NCI-H69 (cell line): ENCODE measurements at regions not wholly inside any gene's neighbourhood (a gene's known extent, or its start where the extent isn't known, plus 50 kb on each side); places are given as distances from the start of the nearest gene placed in this dataset.

Experiments used
- DNase-seq: peaks from one replicate; lab custom pipeline; 2025; lab: John Stamatoyannopoulos, UW

DNA sequence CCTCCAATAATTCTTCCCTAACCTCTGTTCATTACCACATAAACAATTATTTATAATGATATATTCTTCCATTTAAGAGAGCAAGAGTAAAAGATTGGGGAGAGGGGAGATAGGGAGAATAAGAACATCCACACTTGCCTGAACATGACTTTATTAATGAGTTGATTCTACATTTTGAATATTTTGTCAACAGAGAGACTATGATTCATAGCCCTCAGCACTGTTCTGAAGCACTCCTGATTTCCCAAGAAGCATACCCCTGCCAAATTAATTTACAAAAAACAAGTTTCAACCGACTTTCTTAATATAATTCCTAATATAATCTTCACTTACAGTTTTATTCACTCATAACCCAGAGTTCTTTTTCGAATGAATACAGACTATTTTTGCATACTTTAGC is 828.8 kb downstream of the ROBO2 start:
- DNase-seq = no peak

GRCh38 chr3:77869423-77869822 is 829.5 kb downstream of the ROBO2 start:
- DNase-seq = no peak

- DNase-seq = peak; percentile 24
Observed at GRCh38 chr3:77871436-77871835, 831.5 kb downstream of the ROBO2 start.

GRCh38 chr3:77873598-77873997 is 833.7 kb downstream of the ROBO2 start:
- no peak for DNase-seq

DNA sequence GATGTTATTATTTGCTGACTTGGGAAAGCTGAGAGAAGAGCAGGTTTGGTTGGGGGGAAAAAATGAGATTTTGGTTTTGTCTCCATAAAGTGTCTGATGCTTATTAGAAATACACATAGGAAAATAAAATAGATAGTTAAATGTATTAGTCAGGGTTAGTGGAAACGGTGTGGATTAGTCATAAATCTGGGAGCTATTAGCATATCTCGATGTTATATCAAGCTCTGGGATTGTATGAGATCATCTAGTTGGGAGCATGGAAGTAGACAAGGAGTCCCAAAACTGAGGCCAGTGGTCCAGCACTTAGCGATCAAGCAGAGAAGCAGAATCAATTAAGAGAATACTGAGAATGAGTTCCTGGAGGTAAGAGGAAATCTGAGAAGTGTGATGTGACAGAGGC is 845.5 kb downstream of the ROBO2 start:
- DNase-seq = no peak

DNA sequence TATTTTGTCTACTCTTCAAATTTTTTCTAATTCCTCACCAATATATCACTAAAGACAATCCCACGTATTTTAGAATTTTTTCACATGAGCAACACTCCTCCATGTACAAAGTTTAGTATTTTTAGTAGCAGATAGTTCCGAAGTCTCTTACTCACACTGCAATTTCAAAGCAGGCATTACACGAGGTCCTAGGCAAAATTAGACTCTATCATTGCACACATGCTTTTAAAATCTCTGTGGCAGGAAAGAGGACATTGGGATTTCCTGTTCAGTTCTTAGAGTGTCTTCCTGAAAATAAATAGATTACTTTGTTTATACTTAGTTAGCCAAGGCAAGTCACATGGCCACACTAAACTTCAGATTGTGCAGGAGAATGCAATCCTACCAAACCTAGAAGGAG is 847.7 kb downstream of the ROBO2 start:
- no peak for DNase-seq

DNA sequence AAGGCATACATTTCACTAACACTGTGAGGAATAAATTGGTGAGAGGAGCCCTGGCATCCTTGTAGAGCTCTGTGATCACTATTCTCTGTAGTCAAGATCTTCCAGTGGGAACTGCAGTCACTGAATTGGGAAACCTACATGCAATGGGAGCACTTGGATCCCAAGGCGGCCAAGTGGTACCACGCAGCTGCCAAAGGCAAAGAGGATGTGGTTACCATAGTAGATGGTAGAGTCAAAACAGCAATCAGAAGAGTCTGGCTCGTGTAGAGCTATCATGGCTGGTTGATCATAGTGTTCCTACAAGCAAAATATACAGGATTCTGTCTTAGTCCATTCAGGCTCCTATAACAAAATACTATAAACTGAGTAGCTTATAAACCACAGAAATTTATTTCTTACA is 849.7 kb downstream of the ROBO2 start:
- DNase-seq = no peak

GRCh38 chr3:77898621-77899020 is 858.7 kb downstream of the ROBO2 start:
- no peak for DNase-seq

- DNase-seq = peak; percentile 2
Observed at GRCh38 chr3:77902675-77903074, 862.8 kb downstream of the ROBO2 start.

- DNase-seq = no peak
Observed at GRCh38 chr3:77906102-77906709, 866.3 kb downstream of the ROBO2 start.

DNA sequence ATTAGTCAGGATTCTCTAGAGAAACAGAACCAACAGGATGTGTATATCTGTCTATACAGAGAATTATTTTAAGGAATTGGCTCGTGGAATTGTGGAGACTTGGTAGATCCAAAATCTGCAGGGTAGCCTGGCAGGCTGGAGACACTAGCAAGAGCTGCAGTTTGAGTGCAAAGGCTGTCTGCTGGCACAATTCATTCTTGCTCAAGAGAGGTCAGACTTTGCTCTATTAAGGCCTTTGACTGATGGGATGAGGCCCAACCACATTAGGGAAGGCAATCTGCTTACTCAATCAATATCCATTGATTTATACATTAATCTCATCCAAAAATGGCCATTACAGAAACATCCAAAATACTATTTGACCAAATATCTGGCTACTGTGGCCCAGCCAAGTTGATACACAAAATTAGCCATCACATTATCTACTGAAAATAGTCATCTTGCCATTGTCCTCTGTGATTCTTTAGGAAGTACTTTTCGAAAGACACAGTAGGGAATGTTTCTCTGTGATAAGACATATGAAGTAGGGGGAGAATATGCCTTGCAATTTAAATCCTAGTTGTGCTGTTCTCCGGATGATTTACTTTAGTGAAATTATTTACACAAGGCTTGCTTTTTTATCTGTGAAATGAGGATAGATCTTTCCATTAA is 873.8 kb downstream of the ROBO2 start:
- peak; percentile 28 for DNase-seq

- DNase-seq = no peak
Observed at GRCh38 chr3:77915336-77915735, 875.4 kb downstream of the ROBO2 start.

DNA sequence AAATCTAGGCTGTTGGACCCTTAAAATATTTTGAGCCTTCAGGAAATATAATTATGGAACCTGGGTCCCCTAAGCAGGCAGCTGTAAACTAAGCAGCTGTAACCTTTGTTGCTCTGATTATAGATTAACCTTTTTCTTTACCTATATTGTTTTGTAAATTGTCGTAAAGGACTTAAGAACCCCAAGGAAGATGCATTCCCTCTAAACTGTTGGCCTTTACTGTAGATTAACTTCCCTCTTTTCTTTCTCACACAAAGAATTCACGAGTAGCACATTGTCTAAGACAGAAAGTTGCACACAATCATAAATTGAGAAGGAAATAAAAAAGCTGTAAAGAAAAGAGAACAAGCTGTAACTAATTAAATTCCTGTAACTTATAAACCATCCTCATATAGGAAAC is 877.3 kb downstream of the ROBO2 start:
- no peak for DNase-seq

GRCh38 chr3:77919244-77919643 is 879.3 kb downstream of the ROBO2 start:
- no peak for DNase-seq

- DNase-seq = peak; percentile 94
Observed at GRCh38 chr3:77931255-77932009, 891.5 kb downstream of the ROBO2 start.

GRCh38 chr3:77932926-77933325 is 893.0 kb downstream of the ROBO2 start:
- no peak for DNase-seq

DNA sequence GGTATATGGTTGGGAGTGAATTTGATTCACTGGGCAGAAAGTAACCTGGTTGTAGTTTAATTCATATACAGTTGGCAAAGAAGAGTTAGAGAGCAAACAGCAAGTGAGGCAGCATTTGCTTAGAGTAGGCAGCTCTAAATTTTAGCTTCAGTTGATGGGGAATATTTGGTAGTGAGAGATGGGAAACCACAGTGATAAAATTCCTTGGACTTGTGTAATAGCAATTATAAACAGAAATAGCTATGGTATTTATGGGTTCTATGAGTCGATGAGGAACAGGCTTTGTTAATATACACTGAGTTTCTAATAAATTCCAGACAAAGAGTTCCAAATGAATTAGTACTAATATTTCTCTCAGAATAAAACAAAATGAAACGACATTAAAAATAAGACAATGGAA is 894.0 kb downstream of the ROBO2 start:
- DNase-seq = no peak

GRCh38 chr3:77935418-77935817 is 895.5 kb downstream of the ROBO2 start:
- no peak for DNase-seq

GRCh38 chr3:77939726-77940125 is 899.8 kb downstream of the ROBO2 start:
- no peak for DNase-seq

GRCh38 chr3:77943598-77943997 is 903.7 kb downstream of the ROBO2 start:
- DNase-seq = no peak

DNA sequence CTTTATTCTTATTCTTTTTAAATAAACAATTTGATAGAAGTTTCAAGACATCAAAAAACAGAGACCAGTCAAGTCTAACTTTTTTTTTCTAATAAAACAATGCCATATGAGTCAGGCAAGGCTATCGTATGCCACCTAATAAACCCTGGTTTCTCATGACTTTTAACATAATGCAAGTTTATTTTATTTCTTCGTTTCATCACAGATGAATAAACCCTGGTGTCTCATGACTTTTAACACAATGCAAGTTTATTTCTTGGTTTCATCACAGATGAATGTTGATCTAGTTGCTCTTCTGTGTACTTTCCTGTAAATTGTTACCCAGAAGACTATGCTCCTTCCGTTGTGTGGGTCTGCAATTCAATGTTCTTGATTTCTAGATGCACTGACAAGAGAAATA is 905.4 kb downstream of the ROBO2 start:
- no peak for DNase-seq

- DNase-seq = no peak
Observed at GRCh38 chr3:77947671-77948070, 907.8 kb downstream of the ROBO2 start.

GRCh38 chr3:77967621-77968020 is 927.7 kb downstream of the ROBO2 start:
- DNase-seq = peak; percentile 36
